HG03159 (cell line): ENCODE measurements at regions not wholly inside any gene's neighbourhood (a gene's known extent, or its start where the extent isn't known, plus 50 kb on each side); places are given as distances from the start of the nearest gene placed in this dataset.
"Not testable (repeated sequence)": the region's sequence is repeated elsewhere in the genome, so short reads cannot be mapped to it uniquely, and the experiment has no call there.

Experiments used
- ATAC-seq: cut with Tn5 transposase; IDR thresholded peaks from one replicate; pipeline ENCODE4 v1.9.1; 2021; ENCODE audit warnings: mild to moderate bottlenecking, moderate library complexity; ENCODE audit not compliant: unreplicated experiment

DNA sequence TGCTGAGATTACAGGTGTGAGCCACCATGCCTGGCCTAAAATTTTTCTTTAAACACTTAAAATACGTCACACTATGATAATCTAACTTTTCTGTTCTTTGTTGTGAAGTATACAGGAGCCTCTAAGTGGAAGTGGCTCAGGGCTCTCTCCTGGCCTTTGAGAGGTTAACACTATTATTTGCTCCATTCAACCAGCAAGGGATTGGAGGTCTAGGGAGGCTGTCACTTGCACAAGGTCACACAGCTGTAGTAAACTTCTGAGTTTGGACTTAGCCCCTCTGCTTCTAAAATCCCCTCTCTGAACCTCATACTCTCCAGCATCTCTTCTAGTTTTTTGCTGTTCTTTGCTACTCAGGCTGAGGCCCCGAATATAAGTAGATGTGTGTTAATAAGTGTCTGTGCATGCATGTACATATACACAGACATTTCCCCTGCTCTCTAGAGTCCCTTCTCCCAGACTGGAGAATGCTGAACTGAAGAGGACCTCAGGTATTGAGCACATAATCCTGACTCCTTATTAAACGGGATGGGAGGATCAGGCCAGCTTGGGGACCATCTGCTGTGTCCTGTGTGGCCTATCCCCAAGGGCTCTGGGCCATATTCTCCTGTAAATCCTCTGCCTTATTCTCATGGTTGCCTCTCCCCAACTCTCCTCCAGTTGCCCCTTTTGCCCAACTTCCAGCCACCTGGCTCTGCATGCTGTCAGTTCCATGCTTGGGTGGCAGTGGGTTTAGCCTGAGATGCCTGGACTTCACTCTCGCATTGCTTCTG is 87.0 kb upstream of the SPRY4 start:
- ATAC-seq, result no peak

- no peak for ATAC-seq
These were observed 86.3 kb upstream of the SPRY4 start for GRCh38 chr5:142411103-142411502.

DNA sequence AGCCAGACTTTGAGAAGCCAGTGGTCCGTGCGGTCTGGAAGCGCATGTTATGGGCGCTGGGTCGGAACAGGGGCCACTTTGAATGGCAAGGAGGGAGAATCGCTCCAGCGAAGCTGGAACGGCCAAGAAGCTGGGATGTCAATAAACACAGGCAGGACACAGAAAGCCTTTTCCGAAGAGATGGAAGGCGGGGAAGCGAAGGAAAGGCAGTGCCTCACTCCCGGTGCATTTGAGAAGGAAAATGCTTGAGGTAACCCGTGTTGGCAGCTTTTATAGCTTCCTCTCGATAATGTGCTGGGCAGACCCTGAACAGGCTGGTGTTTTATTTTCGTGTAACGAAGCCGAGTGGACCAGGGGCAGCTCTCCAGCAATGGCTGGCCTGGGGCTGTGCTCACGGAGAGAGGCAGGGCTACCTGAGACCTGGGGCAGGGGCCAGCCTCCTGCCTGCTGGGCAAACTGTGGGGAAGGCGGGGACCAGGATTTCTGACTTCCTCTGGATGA is 84.2 kb upstream of the SPRY4 start:
- no peak for ATAC-seq

GRCh38 chr5:142408536-142408935 is 83.7 kb upstream of the SPRY4 start:
- no peak for ATAC-seq

DNA sequence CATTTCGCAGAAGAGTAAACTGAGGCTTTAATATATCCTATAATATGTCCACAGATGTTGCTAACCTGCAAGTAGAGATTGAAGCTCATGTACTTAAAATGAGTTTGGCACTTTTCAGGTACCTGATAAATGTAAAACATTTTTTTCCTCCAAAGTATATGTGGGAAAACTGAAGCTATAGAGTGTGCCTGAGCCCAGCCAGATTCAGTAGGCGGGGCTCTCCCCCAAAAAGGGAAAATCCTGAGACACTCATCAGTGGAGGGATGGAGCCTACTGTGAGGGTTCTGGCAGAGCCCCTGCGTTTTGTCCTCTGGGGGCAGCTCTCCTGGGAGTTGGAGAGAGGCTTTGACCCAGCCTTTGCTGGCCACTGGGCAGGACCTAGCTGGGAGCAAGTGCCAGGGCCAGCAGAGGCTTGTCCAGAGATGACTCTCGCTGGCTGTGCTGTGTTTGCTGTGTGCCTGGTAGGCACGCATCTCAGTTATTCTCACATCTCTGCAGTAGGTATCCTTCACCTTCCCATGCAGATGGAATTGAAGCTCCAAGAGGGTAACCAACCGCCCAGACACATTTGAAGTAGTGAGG is 81.1 kb upstream of the SPRY4 start:
- ATAC-seq, result no peak

- ATAC-seq, result no peak
These were observed 80.2 kb upstream of the SPRY4 start for GRCh38 chr5:142405023-142405422.

DNA sequence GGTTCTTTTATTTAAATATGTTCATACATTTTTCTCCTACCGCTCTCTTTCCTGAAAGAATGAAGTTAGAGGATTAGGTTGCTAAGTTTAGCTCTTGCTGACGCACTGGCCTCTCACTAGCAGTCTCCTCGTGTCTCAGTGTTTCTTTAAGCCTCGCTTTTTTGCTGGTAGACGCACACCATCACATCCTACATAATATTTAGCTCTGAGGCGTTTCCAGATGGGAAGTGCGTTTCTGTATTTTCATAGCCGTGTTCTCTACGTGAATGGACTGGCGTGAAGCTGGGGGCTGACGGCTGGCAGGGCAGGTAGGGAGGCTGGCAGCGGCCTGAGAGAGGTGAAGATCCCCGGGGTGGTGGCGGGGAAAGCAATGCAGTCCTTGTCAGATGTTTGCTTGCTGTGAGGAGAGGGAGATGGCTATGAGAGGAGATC is 79.2 kb upstream of the SPRY4 start:
- ATAC-seq, result no peak

DNA sequence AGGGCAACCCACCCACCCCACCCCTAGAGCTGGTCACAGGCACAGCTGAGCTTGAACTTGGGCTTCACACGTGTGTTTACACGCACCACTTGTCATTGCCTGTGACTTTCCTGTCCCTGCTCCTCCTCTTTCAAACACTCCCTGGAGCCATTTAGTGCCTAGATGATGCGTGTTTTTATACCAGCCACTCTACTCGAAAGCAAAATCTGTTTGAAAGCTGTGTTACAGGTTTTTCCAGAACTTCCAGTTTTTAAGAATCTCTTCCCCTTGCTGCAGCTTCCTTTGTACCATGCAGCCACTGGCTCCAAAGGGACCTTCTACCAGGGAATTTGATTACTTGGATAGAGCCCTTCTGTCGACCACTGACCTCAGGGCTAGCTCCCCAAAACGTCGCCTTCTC is 78.8 kb upstream of the SPRY4 start:
- no peak for ATAC-seq

DNA sequence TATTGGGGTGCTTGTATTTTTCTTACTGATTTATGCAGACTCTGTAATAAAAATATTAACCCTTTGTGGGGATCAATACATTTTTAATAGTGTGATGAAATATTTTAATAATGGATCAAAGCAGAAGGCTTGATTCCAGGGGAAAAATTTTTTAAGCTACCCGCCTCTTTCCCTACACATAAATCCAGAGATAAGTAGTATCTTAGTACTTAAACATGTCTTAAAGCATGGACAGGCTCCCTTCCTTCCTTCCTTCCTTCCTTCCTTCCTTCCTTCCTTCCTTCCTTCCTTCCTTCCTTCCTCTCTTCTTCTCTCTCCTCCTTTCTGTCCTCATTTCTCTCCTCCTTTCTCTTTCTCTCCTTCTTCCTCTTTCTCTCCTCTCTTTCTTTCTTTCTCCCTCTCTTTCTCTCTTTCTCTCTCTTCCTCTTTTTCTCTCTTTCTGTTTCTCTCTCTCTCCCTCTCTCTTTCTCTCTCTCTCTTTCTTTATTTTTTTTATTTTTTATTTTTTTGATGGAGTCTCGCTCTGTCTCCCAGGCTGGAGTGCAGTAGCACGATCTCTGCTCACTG is 78.0 kb upstream of the SPRY4 start:
- no peak for ATAC-seq

DNA sequence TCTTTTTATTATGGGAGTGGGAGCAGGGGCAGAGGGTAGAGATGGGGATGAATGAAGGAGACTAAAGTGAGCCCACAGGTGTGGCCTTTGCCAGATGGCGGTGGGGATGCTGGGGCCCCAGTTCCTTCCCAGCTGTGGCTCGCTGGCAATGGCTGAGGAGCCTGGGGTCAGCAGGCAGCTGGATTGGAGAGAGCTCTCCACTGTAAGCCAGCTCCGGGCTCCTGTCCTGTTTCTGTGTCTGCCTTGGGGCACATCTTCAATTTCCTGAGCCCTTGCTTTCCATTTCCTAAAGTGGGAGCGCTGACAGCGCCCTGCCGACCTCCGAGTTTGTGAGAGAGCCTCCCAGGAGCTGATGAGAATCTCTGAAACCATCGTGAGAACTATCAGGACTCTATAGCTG is 75.6 kb upstream of the SPRY4 start:
- ATAC-seq, result no peak

- ATAC-seq, result no peak
These were observed 75.1 kb upstream of the SPRY4 start for GRCh38 chr5:142399891-142400290.

GRCh38 chr5:142398730-142399055 is 73.9 kb upstream of the SPRY4 start:
- ATAC-seq, result no peak

DNA sequence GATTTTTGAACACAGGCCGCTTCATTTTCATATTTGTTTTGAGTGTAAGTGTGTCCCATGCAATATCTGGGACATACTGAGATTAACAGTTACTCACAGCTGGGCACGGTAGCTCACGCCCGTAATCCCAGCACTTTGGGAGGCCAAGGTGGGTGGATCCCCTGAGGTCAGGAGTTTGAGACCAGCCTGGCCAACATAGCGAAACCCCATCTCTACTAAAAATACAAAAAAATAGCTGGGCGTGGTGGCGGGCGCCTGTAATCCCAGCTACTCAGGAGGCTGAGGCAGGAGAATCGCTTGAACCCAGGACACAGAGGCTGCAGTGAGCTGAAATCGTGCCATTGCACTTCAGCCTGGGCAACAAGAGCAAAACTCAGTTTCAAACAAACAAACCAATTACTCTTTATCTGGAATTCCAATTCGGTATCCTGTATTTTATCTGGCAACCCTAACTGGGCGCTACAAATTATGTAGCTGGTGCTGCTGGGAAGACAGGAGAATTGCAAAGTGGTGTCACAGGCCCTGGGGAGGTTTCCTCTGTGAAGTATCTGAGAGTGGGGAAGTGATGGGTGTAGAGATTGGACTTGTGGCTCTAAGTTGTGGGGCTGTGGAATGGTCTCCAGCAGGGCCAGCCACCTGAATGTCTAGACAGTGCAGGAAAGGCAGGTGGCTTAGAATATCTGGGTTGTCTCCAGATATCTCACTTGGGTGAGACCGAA is 73.3 kb upstream of the SPRY4 start:
- ATAC-seq, result not testable (repeated sequence)

DNA sequence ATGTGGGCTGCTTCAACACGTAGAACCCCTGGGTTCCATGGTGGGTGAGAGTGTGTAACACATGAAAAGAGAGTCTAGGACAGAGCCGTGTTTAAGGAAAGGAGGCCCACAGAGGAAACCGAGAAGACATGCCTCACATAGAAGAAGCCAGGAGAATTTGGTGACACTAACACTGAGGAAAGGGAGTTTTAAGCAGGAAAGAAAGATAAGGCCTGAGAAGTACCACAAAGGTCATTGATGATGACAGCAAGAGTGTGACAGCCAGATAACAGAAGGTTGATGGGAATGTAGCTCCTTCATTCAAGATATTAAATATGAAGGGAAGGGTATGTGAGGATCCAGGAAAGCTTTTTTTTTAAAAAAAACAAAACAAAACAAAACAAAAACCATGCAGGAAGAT is 72.4 kb upstream of the SPRY4 start:
- no peak for ATAC-seq

DNA sequence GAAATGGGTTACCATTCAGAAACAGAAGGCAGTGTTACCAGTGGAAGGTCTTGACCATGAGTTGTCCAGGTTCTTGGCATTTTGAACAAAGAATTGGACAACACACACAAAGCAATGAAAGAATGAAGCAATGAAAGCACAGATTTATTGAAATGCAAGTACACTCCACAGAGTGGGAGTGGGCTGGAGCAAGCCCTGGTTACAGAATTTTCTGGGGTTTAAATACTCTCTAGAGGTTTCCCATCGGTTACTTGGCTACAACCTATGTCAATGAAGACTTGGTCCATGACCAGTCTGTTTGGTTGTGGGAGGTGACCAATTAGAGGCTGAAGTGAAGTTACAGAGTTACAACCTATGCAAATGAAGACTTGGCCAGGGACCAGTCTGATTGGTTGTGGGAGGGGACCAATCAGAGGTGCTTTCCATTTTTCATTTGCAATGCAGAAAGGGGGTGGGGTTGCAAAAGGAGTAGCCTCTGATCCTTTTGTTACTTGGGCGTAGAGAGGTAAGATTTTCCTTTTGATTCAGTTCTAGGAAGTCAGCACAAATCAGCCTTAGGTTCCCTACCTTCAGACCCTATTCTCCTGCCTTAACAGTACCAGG is 71.7 kb upstream of the SPRY4 start:
- ATAC-seq, result no peak

DNA sequence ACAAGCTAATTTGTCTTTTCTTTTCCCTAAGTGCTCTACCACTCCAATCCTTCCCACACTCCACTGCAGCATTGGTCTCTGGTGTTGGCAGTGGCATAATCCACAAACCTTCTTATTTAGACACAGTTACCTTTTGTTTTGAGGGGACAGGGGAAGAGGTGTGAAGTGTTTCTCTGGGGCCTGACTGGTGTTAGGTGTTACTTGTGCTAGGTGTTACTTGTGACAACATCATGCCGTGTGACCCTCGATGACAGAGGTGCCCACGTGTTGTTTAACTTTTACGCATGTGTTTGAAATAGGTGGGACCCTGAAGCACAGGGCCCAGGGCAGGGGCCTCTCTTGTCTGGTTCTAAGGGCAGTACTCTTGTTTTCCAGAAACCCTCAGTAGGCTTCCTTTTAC is 70.5 kb upstream of the SPRY4 start:
- ATAC-seq, result no peak

DNA sequence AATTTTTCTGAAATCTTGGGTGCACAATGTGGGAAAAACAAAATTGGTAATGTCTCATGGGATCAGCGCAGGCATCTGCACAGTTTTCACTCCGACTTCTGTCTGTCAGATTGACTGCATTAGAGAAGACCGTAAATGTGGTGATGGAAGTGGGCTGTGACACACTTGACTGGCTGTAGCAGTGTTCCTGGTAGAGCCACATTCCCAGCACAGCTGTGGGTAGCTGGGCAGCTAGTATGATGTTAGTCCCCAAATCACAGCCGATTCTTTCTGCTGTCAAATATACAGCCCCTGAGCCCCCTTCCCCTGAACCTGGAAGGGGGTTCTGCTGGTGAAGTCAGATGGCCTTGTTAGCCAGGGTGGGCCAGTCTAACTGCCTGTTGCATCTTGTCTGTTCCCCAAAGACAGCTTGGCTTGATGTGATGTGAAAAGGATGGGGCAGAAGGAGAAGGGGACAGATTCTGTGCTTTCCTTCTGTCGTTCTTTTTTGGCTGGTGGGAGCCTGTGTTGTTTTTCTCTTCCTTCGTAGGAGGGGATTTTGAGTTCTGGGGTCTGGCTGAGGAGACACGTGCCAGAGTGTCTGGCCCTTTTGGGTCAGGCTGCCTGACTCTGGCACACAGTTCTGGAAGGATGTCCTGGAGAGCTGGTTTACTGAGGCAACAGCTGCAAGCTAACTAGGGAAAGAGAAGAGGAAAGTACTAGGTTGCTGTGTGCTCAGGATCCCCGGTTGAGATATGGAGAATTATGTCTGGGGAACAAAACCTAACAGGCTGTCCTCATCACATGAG is 66.4 kb upstream of the SPRY4 start:
- no peak for ATAC-seq

GRCh38 chr5:142390334-142390733 is 65.5 kb upstream of the SPRY4 start:
- ATAC-seq, result no peak

DNA sequence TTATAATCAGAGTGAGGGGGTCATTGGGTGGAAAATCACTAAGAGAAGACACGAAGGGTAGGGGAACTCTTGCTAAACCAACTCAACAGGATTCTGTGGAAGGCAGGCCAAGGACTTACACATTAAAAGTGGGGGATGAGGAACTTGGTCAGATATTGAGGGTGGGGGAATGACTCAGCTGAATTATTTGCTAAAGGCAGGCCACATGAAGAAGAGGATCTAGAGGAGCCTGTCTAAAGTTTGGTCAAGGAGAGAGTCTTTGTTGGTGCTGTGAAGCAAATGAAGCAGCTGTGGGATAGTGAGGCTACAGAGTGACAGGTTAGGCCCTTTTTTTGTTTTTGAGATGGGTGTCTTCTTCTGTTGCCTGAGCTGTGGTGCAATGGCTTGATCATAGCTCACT is 63.9 kb upstream of the SPRY4 start:
- ATAC-seq, result no peak

- ATAC-seq, result no peak
These were observed 62.3 kb upstream of the SPRY4 start for GRCh38 chr5:142387024-142387682.
